Osteoblast (primary cell): ENCODE measurements at regions not wholly inside any gene's neighbourhood (a gene's known extent, or its start where the extent isn't known, plus 50 kb on each side); places are given as distances from the start of the nearest gene placed in this dataset.

Experiments used
- DNase-seq: peaks from one replicate; pipeline ENCODE4 v3.0.0; 2011; ENCODE audit warnings: low spot score, mixed read lengths; ENCODE audit not compliant: insufficient read length; ENCODE audit errors: missing footprints
- H2AFZ ChIP-seq: 2 replicates; pipeline ENCODE4 v1.6.0; 2011; ENCODE audit warnings: mild to moderate bottlenecking, low read length
- H3K27ac ChIP-seq: 2 replicates; pipeline ENCODE4 v1.5.1; 2011; ENCODE audit warnings: mild to moderate bottlenecking, low read depth, low read length, moderate library complexity
- H3K27me3 ChIP-seq: 2 replicates; pipeline ENCODE4 v1.6.0; 2012; ENCODE audit warnings: mild to moderate bottlenecking, control low read depth, inconsistent platforms, low read length, moderate library complexity; ENCODE audit not compliant: insufficient read depth
- H3K36me3 ChIP-seq: 2 replicates; pipeline ENCODE4 v1.5.1; 2011; ENCODE audit warnings: mild to moderate bottlenecking, low read length, control low read depth, moderate library complexity; ENCODE audit not compliant: insufficient read depth
- H3K4me1 ChIP-seq: 2 replicates; pipeline ENCODE4 v1.5.1; 2011; ENCODE audit warnings: mild to moderate bottlenecking, low read length, control low read depth, moderate library complexity; ENCODE audit not compliant: insufficient read depth
- H3K4me2 ChIP-seq: 2 replicates; pipeline ENCODE4 v1.6.0; 2011; ENCODE audit warnings: mild to moderate bottlenecking, low read length; ENCODE audit not compliant: insufficient read depth
- H3K4me3 ChIP-seq: fragments of 200-600 bp; sonication (generic); 3 replicates; pipeline ENCODE4 v1.5.1; 2012; ENCODE audit warnings: mild to moderate bottlenecking, low read length, inconsistent platforms; ENCODE audit not compliant: insufficient read depth
- H3K79me2 ChIP-seq: 2 replicates; pipeline ENCODE4 v1.6.0; 2012; ENCODE audit warnings: mild to moderate bottlenecking, low read length, control low read depth, inconsistent platforms; ENCODE audit not compliant: insufficient read depth
- H3K9me3 ChIP-seq: 2 replicates; pipeline ENCODE4 v1.5.1; 2011; ENCODE audit warnings: low read depth, low read length, control low read depth
- H4K20me1 ChIP-seq: 2 replicates; pipeline ENCODE4 v1.6.0; 2012; ENCODE audit warnings: mild to moderate bottlenecking, low read length, control low read depth; ENCODE audit not compliant: insufficient read depth
- CTCF ChIP-seq: IDR thresholded peaks from 2 replicates; pipeline ENCODE4 v1.5.1; 2011; ENCODE audit warnings: mild to moderate bottlenecking, low read depth, low read length, moderate library complexity; ENCODE audit errors: extremely low read depth

- Histone ChIP-seq H3K4me3 (no peak overlapping the region), H3K36me3 (no peaks in the 10 kb centered on the region), H3K79me2 (no peaks in the 10 kb centered on the region), H3K4me2 (peak overlapping the region; percentile 45), H3K4me1 (peaks cover 19% of the 10 kb centered on the region), H4K20me1 (no peaks in the 10 kb centered on the region), H3K27me3 (no peaks in the 10 kb centered on the region), H3K9me3 (no peaks in the 10 kb centered on the region), H2AFZ (peak overlapping the region; percentile 42), H3K27ac (no peak overlapping the region)
- no peak for DNase-seq
- TF ChIP-seq CTCF = no peak
These were observed 94.4 kb upstream of the RBBP8 start for GRCh38 chr18:22838639-22839277.

- no peaks in the 10 kb centered on the region for H4K20me1 ChIP-seq
- no peaks in the 10 kb centered on the region for H3K36me3 ChIP-seq
- H3K9me3 ChIP-seq = no peaks in the 10 kb centered on the region
- H3K27ac ChIP-seq = no peak overlapping the region
- H3K4me2 ChIP-seq = peak overlapping the region; percentile 45
- no peaks in the 10 kb centered on the region for H3K79me2 ChIP-seq
- no peak overlapping the region for H2AFZ ChIP-seq
- H3K4me3 ChIP-seq = no peak overlapping the region
- no peak for TF ChIP-seq CTCF
- H3K27me3 ChIP-seq = no peaks in the 10 kb centered on the region
- DNase-seq = no peak
- peaks cover 19% of the 10 kb centered on the region for H3K4me1 ChIP-seq
These were observed 93.7 kb upstream of the RBBP8 start for GRCh38 chr18:22839340-22839821.

GRCh38 chr18:22840606-22841144, 92.5 kb upstream of the RBBP8 start:
- H4K20me1 ChIP-seq = no peaks in the 10 kb centered on the region
- TF ChIP-seq CTCF = no peak

GRCh38 chr18:22841840-22842239, 91.3 kb upstream of the RBBP8 start:
- no peaks in the 10 kb centered on the region for H3K79me2 ChIP-seq
- no peak overlapping the region for H2AFZ ChIP-seq
- peaks cover 19% of the 10 kb centered on the region for H3K4me1 ChIP-seq
- no peak overlapping the region for H3K4me3 ChIP-seq
- no peaks in the 10 kb centered on the region for H4K20me1 ChIP-seq
- H3K9me3 ChIP-seq = no peaks in the 10 kb centered on the region
- TF ChIP-seq CTCF = no peak
- no peak overlapping the region for H3K27ac ChIP-seq
- DNase-seq = no peak
- H3K4me2 ChIP-seq = no peak overlapping the region
- no peaks in the 10 kb centered on the region for H3K36me3 ChIP-seq
- no peaks in the 10 kb centered on the region for H3K27me3 ChIP-seq

More at GRCh38 chr18:22840606-22841144, 92.5 kb upstream of the RBBP8 start:
- H3K79me2 ChIP-seq = no peaks in the 10 kb centered on the region
- H3K4me3 ChIP-seq = no peak overlapping the region
- H2AFZ ChIP-seq = no peak overlapping the region
- no peak overlapping the region for H3K27ac ChIP-seq
- H3K36me3 ChIP-seq = no peaks in the 10 kb centered on the region
- no peak overlapping the region for H3K4me2 ChIP-seq
- no peaks in the 10 kb centered on the region for H3K27me3 ChIP-seq
- H3K9me3 ChIP-seq = no peaks in the 10 kb centered on the region
- no peak for DNase-seq
- H3K4me1 ChIP-seq = peaks cover 19% of the 10 kb centered on the region
